HL-60 (cell line): ENCODE measurements at regions not wholly inside any gene's neighbourhood (a gene's known extent, or its start where the extent isn't known, plus 50 kb on each side); places are given as distances from the start of the nearest gene placed in this dataset.

Experiments used
- DNase-seq, 2 experiments: peaks; one replicate each; pipeline ENCODE4 v3.0.0-alpha.2; 2010 to 2020; ENCODE audit warnings: low read depth in 1 of 2, low spot score in 1 of 2
- H3K27ac ChIP-seq: fragments of 250-450 bp; sonication (Bioruptor Pico); replicated peaks from 2 replicates; pipeline ENCODE4 v1.5.1; 2020; ENCODE audit warnings: mild to moderate bottlenecking, moderate library complexity
- H3K27me3 ChIP-seq: fragments of 250-450 bp; sonication (Bioruptor Pico); 2 replicates; pipeline ENCODE4 v1.5.1; 2021; ENCODE audit warnings: mild to moderate bottlenecking, moderate library complexity; ENCODE audit not compliant: insufficient read depth, poor library complexity, severe bottlenecking
- H3K4me3 ChIP-seq: replicated peaks from 2 replicates; pipeline ENCODE4 v1.5.1; 2011; ENCODE audit warnings: mild to moderate bottlenecking, control low read depth, low read length; ENCODE audit not compliant: insufficient read depth
- CTCF ChIP-seq: IDR thresholded peaks from one replicate; pipeline ENCODE4 v1.5.1; 2011; ENCODE audit warnings: low read length, control low read depth, inconsistent platforms; ENCODE audit not compliant: insufficient read depth
- GABPA ChIP-seq: IDR thresholded peaks from 2 replicates; pipeline ENCODE4 v1.6.1; 2012; ENCODE audit warnings: low read depth
- POLR2AphosphoS5 ChIP-seq: IDR thresholded peaks from 2 replicates; pipeline ENCODE4 v1.6.1; 2012; ENCODE audit warnings: low read depth
- REST ChIP-seq: IDR thresholded peaks from 2 replicates; pipeline ENCODE4 v1.6.1; 2012; ENCODE audit warnings: low read depth; ENCODE audit not compliant: insufficient replicate concordance
- SPI1 ChIP-seq: IDR thresholded peaks from 2 replicates; pipeline ENCODE4 v1.6.1; 2012; ENCODE audit warnings: low read depth, mild to moderate bottlenecking, borderline replicate concordance

- Histone ChIP-seq H3K27ac (no peak overlapping the region), H3K27me3 (no peaks in the 10 kb centered on the region), H3K4me3 (no peak overlapping the region)
- TF ChIP-seq SPI1: no peak
- no peak for TF ChIP-seq POLR2AphosphoS5
- TF ChIP-seq CTCF: no peak
- TF ChIP-seq GABPA: no peak
- TF ChIP-seq REST: no peak
- no peak for DNase-seq
These were observed 201.3 kb downstream of the MAD2L1 start for GRCh38 chr4:119865389-119865788.

- no peaks in the 10 kb centered on the region for H3K27me3 ChIP-seq
- H3K27ac ChIP-seq: no peak overlapping the region
- DNase-seq: no peak
- no peak for TF ChIP-seq CTCF
- H3K4me3 ChIP-seq: no peak overlapping the region
These were observed 204.9 kb downstream of the MAD2L1 start for GRCh38 chr4:119861731-119862130.

- no peak overlapping the region for H3K4me3 ChIP-seq
- no peaks in the 10 kb centered on the region for H3K27me3 ChIP-seq
- DNase-seq: no peak
- TF ChIP-seq SPI1: no peak
- no peak for TF ChIP-seq POLR2AphosphoS5
- TF ChIP-seq CTCF: no peak
- no peak for TF ChIP-seq REST
- no peak for TF ChIP-seq GABPA
- H3K27ac ChIP-seq: no peak overlapping the region
These were observed 208.5 kb downstream of the MAD2L1 start for GRCh38 chr4:119858176-119858575.

- H3K27ac ChIP-seq: no peak overlapping the region
- H3K27me3 ChIP-seq: no peaks in the 10 kb centered on the region
- no peak for DNase-seq
- TF ChIP-seq SPI1 (no peak), GABPA (no peak), CTCF (no peak), POLR2AphosphoS5 (no peak)
- H3K4me3 ChIP-seq: no peak overlapping the region
These were observed 212.3 kb downstream of the MAD2L1 start for GRCh38 chr4:119854364-119854763.
